GM13977 (cell line): ENCODE measurements at regions not wholly inside any gene's neighbourhood (a gene's known extent, or its start where the extent isn't known, plus 50 kb on each side); places are given as distances from the start of the nearest gene placed in this dataset.

Experiments
- DNase-seq: peaks from one replicate; pipeline ENCODE4 v3.0.0; 2012; ENCODE audit warnings: low spot score
- CTCF ChIP-seq: IDR thresholded peaks from 2 replicates; pipeline ENCODE4 v1.5.1; 2012; ENCODE audit warnings: mild to moderate bottlenecking, control low read depth; ENCODE audit not compliant: insufficient read depth; ENCODE audit errors: extremely low read depth, missing control alignments
- in situ Hi-C: fragments of 300-500 bp; cut with MboI; formaldehyde crosslinking; loops from one replicate; pipeline ENCODE4 v1.12.0; 2022; ENCODE audit warnings: low sequenced_read_pairs, low pct_unique_long_range_greater_than_20kb, mixed read lengths, inconsistent platforms; ENCODE audit not compliant: unreplicated experiment

DNA sequence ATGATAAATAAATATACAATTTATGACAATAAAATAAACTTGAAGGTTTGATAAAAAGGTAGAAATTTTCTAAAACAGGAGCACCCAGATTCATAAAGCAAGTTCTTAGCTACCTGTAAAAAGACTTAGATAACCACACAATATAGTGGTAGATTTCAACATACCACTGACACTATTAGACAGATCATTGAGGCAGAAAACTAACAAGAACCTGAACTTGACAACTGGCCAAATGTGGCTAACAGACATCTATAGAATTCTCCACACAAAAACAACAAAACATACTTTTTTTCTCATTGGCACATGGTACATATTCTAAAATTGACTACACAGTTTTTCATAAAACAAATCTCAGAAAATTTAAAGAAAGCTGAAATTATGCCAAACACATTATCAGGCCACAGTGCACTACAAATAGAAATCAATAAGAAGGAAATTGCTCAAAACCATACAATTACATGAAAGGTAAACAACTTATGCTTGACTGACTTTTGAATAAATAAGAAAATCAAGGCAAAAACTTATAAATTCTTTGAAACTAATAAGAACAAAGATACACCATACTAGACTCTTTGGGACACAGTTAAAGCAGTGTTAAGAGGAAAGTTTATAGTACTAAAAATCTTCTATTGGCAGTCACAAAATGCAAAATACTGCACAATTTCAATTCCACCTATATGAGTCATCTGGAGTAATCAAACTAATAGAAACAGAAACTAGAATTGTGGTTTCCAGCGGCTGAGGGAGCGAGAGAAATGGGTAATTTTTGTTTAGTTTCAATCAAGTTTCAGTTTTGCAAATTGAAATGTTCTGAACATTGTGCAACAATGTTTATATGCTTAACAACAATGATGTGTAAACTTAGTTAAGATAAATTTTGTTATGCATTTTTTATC is 925.6 kb downstream of the SH3BGRL start:
- in situ Hi-C loops, result no loop called here
- DNase-seq, result peak; percentile 1
- no peak for TF ChIP-seq CTCF

- DNase-seq, result no peak
- in situ Hi-C loops, result no loop called here
- TF ChIP-seq CTCF, result no peak
Measured at GRCh38 chrX:82134378-82134777, 932.5 kb downstream of the SH3BGRL start.

- no peak for TF ChIP-seq CTCF
- in situ Hi-C loops, result no loop called here
- no peak for DNase-seq
Measured at GRCh38 chrX:82141942-82142341, 940.0 kb downstream of the SH3BGRL start.

GRCh38 chrX:82161195-82161594 is 959.3 kb downstream of the SH3BGRL start:
- DNase-seq, result no peak
- TF ChIP-seq CTCF, result no peak
- in situ Hi-C loops, result no loop called here

GRCh38 chrX:82163701-82164100 is 961.8 kb downstream of the SH3BGRL start:
- no peak for TF ChIP-seq CTCF
- in situ Hi-C loops, result no loop called here
- no peak for DNase-seq

DNA sequence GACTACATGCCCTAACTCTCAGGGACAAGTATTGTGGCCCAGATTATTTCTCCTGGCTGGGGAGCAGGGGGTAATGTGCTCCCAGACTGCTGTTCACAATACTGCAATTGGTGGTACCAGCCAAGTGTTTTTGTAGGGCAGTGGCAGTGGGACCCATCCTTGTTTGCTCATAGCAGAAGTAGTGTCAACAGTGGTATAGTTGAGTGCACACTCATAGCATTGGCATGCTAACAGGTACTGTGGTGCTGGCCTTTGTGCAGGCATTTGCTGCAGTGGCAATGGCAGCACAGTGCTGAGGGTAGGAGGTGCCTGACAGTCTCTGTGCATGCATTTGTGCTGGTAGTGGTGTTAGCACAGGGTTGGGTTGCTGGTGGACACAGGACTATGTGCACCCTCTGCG is 995.0 kb downstream of the SH3BGRL start:
- DNase-seq, result no peak
- in situ Hi-C loops, result no loop called here
- TF ChIP-seq CTCF, result no peak

DNA sequence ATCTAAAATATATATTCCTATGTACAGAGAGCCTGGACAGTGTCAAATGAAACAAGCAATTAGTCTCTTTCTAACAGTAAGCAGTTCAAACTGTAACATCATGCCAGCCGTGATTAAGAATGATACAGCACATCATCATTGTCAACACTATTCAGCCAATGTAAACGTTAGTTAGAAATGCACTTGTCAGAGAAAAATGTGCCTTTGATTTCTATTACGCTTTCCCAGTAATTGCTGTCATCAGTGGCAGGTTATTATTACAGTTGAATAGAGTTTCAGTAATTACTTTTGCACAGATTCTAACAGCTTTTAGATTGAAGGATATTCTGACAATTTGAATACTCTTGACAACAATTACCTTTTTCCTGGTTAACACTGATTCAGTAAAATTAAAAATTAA is 1007.1 kb downstream of the SH3BGRL start:
- in situ Hi-C loops, result no loop called here
- TF ChIP-seq CTCF, result no peak
- no peak for DNase-seq
